HG02973 (cell line): ENCODE measurements at regions not wholly inside any gene's neighbourhood (a gene's known extent, or its start where the extent isn't known, plus 50 kb on each side); places are given as distances from the start of the nearest gene placed in this dataset.

Experiments
- ATAC-seq: cut with Tn5 transposase; IDR thresholded peaks from one replicate; pipeline ENCODE4 v1.9.1; 2021; ENCODE audit warnings: moderate library complexity; ENCODE audit not compliant: unreplicated experiment

- no peak for ATAC-seq
Measured at GRCh38 chr11:92524542-92524941, 299.9 kb downstream of the FAT3 start.

- no peak for ATAC-seq
Measured at GRCh38 chr11:92527467-92527866, 302.8 kb downstream of the FAT3 start.

- ATAC-seq: no peak
Measured at GRCh38 chr11:92528001-92528400, 303.4 kb downstream of the FAT3 start.

GRCh38 chr11:92531065-92531739 is 306.6 kb downstream of the FAT3 start:
- no peak for ATAC-seq

- ATAC-seq: no peak
Measured at GRCh38 chr11:92533657-92534335, 309.2 kb downstream of the FAT3 start.

- ATAC-seq: no peak
Measured at GRCh38 chr11:92536883-92537282, 312.3 kb downstream of the FAT3 start.

GRCh38 chr11:92540096-92540495 is 315.5 kb downstream of the FAT3 start:
- ATAC-seq: no peak

GRCh38 chr11:92545906-92546471 is 321.4 kb downstream of the FAT3 start:
- ATAC-seq: no peak

- ATAC-seq: no peak
Measured at GRCh38 chr11:92546603-92547002, 322.0 kb downstream of the FAT3 start.

- ATAC-seq: no peak
Measured at GRCh38 chr11:92550411-92550810, 325.8 kb downstream of the FAT3 start.

GRCh38 chr11:92550871-92551270 is 326.3 kb downstream of the FAT3 start:
- no peak for ATAC-seq

GRCh38 chr11:92552942-92553341 is 328.3 kb downstream of the FAT3 start:
- ATAC-seq: no peak

- ATAC-seq: no peak
Measured at GRCh38 chr11:92554688-92555087, 330.1 kb downstream of the FAT3 start.

GRCh38 chr11:92556431-92556830 is 331.8 kb downstream of the FAT3 start:
- no peak for ATAC-seq

- no peak for ATAC-seq
Measured at GRCh38 chr11:92557879-92558278, 333.3 kb downstream of the FAT3 start.

GRCh38 chr11:92558323-92558722 is 333.7 kb downstream of the FAT3 start:
- no peak for ATAC-seq

GRCh38 chr11:92569726-92570125 is 345.1 kb downstream of the FAT3 start:
- no peak for ATAC-seq

GRCh38 chr11:92572559-92572958 is 347.9 kb downstream of the FAT3 start:
- no peak for ATAC-seq

- ATAC-seq: no peak
Measured at GRCh38 chr11:92576315-92576714, 351.7 kb downstream of the FAT3 start.

GRCh38 chr11:92580908-92581307 is 356.3 kb downstream of the FAT3 start:
- ATAC-seq: no peak

GRCh38 chr11:92588393-92588792 is 363.8 kb downstream of the FAT3 start:
- no peak for ATAC-seq

- ATAC-seq: no peak
Measured at GRCh38 chr11:92589512-92589911, 364.9 kb downstream of the FAT3 start.
